MM.1S (cell line): ENCODE measurements at regions not wholly inside any gene's neighbourhood (a gene's known extent, or its start where the extent isn't known, plus 50 kb on each side); places are given as distances from the start of the nearest gene placed in this dataset.

Experiments used
- EZH2 ChIP-seq: fragments of 300-600 bp; sonication (generic); optimal IDR thresholded peaks from 2 replicates; pipeline ENCODE3; 2017; ENCODE audit warnings: low read depth, mild to moderate bottlenecking, antibody characterized with exemption, low read length, mixed read lengths
- TF ChIP-seq, protein P1 (sequence below): fragments of 300-600 bp; sonication (generic); IDR thresholded peaks from 2 replicates; pipeline ENCODE4 v1.5.1; 2016; ENCODE audit warnings: antibody characterized with exemption, low read length, mixed read lengths

DNA sequence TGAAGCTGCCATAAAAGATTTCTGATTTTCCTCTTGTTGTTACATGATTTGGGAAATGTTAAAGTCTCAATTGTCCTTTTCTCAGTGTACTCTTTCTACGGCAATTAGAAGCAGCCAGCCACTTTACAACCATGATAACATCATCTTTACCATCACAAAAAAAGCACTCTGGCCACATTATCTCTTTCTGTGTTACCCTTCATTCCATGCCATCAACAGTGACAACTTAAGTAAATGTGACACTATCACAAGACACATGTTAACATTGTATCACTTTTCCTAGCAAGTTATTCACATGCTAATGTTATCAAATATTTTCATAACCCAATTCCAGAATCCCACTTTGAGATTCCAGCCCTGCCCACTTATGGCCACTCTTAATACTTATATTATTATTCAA lies 131.2 kb downstream of the TMX3 start:
- TF ChIP-seq, protein P1, sequence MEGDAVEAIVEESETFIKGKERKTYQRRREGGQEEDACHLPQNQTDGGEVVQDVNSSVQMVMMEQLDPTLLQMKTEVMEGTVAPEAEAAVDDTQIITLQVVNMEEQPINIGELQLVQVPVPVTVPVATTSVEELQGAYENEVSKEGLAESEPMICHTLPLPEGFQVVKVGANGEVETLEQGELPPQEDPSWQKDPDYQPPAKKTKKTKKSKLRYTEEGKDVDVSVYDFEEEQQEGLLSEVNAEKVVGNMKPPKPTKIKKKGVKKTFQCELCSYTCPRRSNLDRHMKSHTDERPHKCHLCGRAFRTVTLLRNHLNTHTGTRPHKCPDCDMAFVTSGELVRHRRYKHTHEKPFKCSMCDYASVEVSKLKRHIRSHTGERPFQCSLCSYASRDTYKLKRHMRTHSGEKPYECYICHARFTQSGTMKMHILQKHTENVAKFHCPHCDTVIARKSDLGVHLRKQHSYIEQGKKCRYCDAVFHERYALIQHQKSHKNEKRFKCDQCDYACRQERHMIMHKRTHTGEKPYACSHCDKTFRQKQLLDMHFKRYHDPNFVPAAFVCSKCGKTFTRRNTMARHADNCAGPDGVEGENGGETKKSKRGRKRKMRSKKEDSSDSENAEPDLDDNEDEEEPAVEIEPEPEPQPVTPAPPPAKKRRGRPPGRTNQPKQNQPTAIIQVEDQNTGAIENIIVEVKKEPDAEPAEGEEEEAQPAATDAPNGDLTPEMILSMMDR = no peak
- TF ChIP-seq EZH2 = no peak
